ENCODE measurements at regions not wholly inside any gene's neighbourhood (a gene's known extent, or its start where the extent isn't known, plus 50 kb on each side); places are given as distances from the start of the nearest gene placed in this dataset.

GRCh38 chr7:52257890-52258289 is 777.5 kb upstream of the POM121L12 start:
- peak overlapping the region; percentile 8 for H4K91ac ChIP-seq (replicated peaks; ENCODE audit: insufficient read length, low read length)
- H3K4ac ChIP-seq (replicated peaks; ENCODE audit: insufficient read length, low read depth, low read length): no peak overlapping the region
- H3K27ac ChIP-seq (ENCODE audit: low read depth, low read length): no peak overlapping the region
- 94% methylated on average over 2 of the region's 2 CpGs; no CpG with 5 or more reads in 1 of the 2 experiments for WGBS, 2 experiments (ENCODE audit: extremely low coverage in 1 of 2, insufficient coverage in 1 of 2, insufficient read length in 1 of 2, insufficient replicate concordance in 2 of 2, low coverage in 1 of 2, low lambda C conversion rate in 2 of 2, missing lambda C conversion rate in 1 of 2)
- POLR2A ChIA-PET (ENCODE audit: partially characterized antibody): no interaction called here
- peaks cover 0 to 2% of the 10 kb centered on the region in 2 experiments; a peak in 1 of 4 replicates for H3K9me3 ChIP-seq (ENCODE audit: insufficient read depth in 2 of 2, low read depth in 1 of 2, low read length in 1 of 2)
- H2BK12ac ChIP-seq (ENCODE audit: low read depth, low read length): no peak overlapping the region
- no peak overlapping the region for H3K4me3 ChIP-seq (ENCODE audit: extremely low read depth in 1 of 4, insufficient read depth in 2 of 4, low read depth in 3 of 4, low read length in 4 of 4)
- no peak overlapping the region for H3K18ac ChIP-seq (ENCODE audit: extremely low read depth, low read length)
- H3K27me3 ChIP-seq (replicated peaks in 1 of 4; ENCODE audit: control insufficient read depth in 3 of 4, extremely low read depth in 1 of 4, insufficient read depth in 3 of 4, low read length in 3 of 4): no peaks in the 10 kb centered on the region
- no peaks in the 10 kb centered on the region for H3K23me2 ChIP-seq (ENCODE audit: low read depth, low read length)
- H3K79me1 ChIP-seq (ENCODE audit: low read depth, low read length): no peaks in the 10 kb centered on the region
- no peak for DNase-seq (ENCODE audit: low read depth in 1 of 2, low spot score in 2 of 2)
- no peak overlapping the region for H3K56ac ChIP-seq (replicated peaks; ENCODE audit: insufficient read length, low read depth, low read length)
- H3K79me2 ChIP-seq (ENCODE audit: control insufficient read depth in 1 of 2, insufficient read depth in 2 of 2, low read length in 2 of 2): no peaks in the 10 kb centered on the region
- H2BK120ac ChIP-seq (replicated peaks; ENCODE audit: low read depth, low read length): no peak overlapping the region
- CTCF ChIA-PET (ENCODE audit: partially characterized antibody): interaction anchor here (1.1 kb wide), 1 partner anchor 9 kb away, joined by 3 read pairs; no protein-coding TSS in a partner anchor
- no peak for TF ChIP-seq GTF2F1 (IDR thresholded peaks at IDR 0.05; ENCODE audit: borderline replicate concordance, low read depth, low read length)
- no peak for TF ChIP-seq EZH2 (IDR thresholded peaks at IDR 0.05; ENCODE audit: low read depth, low read length, severe bottlenecking)
- TF ChIP-seq TCF12 (IDR thresholded peaks at IDR 0.05; ENCODE audit: low read depth, low read length): no peak
- no peaks in the 10 kb centered on the region for H4K20me1 ChIP-seq (replicated peaks in 1 of 2; ENCODE audit: control insufficient read depth in 1 of 2, insufficient read depth in 2 of 2, low read length in 2 of 2)
- no peak overlapping the region for H4K8ac ChIP-seq (ENCODE audit: extremely low read depth, insufficient read depth, low read length)
- peak overlapping the region; percentile 53; the same call in 1 of the 2 replicates for H2BK20ac ChIP-seq (ENCODE audit: low read length)
- no peak for FAIRE-seq
- H3K4me1 ChIP-seq (replicated peaks in 1 of 4; ENCODE audit: control insufficient read depth in 3 of 4, insufficient read depth in 4 of 4, low read length in 3 of 4): no peaks in the 10 kb centered on the region
- no peak overlapping the region for H2AFZ ChIP-seq (ENCODE audit: low read length)
- H3K36me3 ChIP-seq (ENCODE audit: control insufficient read depth in 2 of 4, insufficient read depth in 4 of 4, low read length in 3 of 4): no peaks in the 10 kb centered on the region
- H3K4me2 ChIP-seq (ENCODE audit: insufficient read depth in 1 of 2, low read depth in 2 of 2, low read length in 2 of 2): no peak overlapping the region
- H4K5ac ChIP-seq (ENCODE audit: insufficient read length, low read depth, low read length): no peak overlapping the region
- H3K23ac ChIP-seq (ENCODE audit: insufficient read length): no peak overlapping the region
- H2BK5ac ChIP-seq (ENCODE audit: low read depth, low read length): no peak overlapping the region
- H3K9ac ChIP-seq (replicated peaks in 1 of 4; ENCODE audit: extremely low read depth in 1 of 4, low read depth in 3 of 4, low read length in 3 of 4): no peak overlapping the region
- H2AK5ac ChIP-seq (ENCODE audit: low read depth, low read length): no peak overlapping the region
- no peak overlapping the region; the same call in 1 of the 2 replicates for H2BK15ac ChIP-seq (ENCODE audit: low read length)
- no peak overlapping the region for H3K14ac ChIP-seq (ENCODE audit: insufficient read length)

Measured in H1 (cell line).